MM.1S (cell line): ENCODE measurements at regions not wholly inside any gene's neighbourhood (a gene's known extent, or its start where the extent isn't known, plus 50 kb on each side); places are given as distances from the start of the nearest gene placed in this dataset.

Experiments used
- DNase-seq: peaks from one replicate; pipeline ENCODE4 v3.0.0-alpha.2; 2015
- H2AFZ ChIP-seq: fragments of 300-600 bp; sonication (generic); 2 replicates; pipeline ENCODE4 v1.6.0; 2016; ENCODE audit warnings: antibody characterized with exemption, low read length
- H3F3A ChIP-seq: fragments of 300-600 bp; sonication (generic); 2 replicates; pipeline ENCODE4 v1.6.1; 2016; ENCODE audit warnings: mild to moderate bottlenecking, antibody characterized with exemption, low read length, moderate library complexity, mixed read lengths; ENCODE audit not compliant: insufficient read depth
- H3K27ac ChIP-seq: fragments of 300-600 bp; sonication (generic); 2 replicates; pipeline ENCODE4 v1.5.1; 2016; ENCODE audit warnings: mild to moderate bottlenecking, low read length
- H3K27me3 ChIP-seq: fragments of 300-600 bp; sonication (generic); replicated peaks from 2 replicates; pipeline ENCODE4 v1.6.0; 2016; ENCODE audit warnings: low read length; ENCODE audit not compliant: insufficient read depth
- H3K36me3 ChIP-seq: fragments of 300-600 bp; sonication (generic); replicated peaks from 2 replicates; pipeline ENCODE4 v1.6.1; 2016; ENCODE audit warnings: mild to moderate bottlenecking, low read length, mixed read lengths; ENCODE audit not compliant: insufficient read depth
- H3K4me1 ChIP-seq: fragments of 300-600 bp; sonication (generic); 2 replicates; pipeline ENCODE4 v1.6.1; 2016; ENCODE audit warnings: low read length, mixed read lengths
- H3K4me2 ChIP-seq: fragments of 300-600 bp; sonication (generic); 2 replicates; pipeline ENCODE4 v1.6.0; 2016; ENCODE audit warnings: low read depth, low read length
- H3K4me3 ChIP-seq: fragments of 300-600 bp; sonication (generic); 2 replicates; pipeline ENCODE4 v1.5.1; 2016; ENCODE audit warnings: low read length, mixed read lengths
- H3K79me2 ChIP-seq: fragments of 300-600 bp; sonication (generic); 2 replicates; pipeline ENCODE4 v1.6.1; 2016; ENCODE audit warnings: mixed run types, low read length, mixed read lengths
- H3K9ac ChIP-seq: fragments of 300-600 bp; sonication (generic); 2 replicates; pipeline ENCODE4 v1.6.1; 2016; ENCODE audit warnings: low read length, mixed read lengths
- H3K9me2 ChIP-seq: fragments of 300-600 bp; sonication (generic); replicated peaks from 2 replicates; pipeline ENCODE4 v1.6.1; 2016; ENCODE audit warnings: mild to moderate bottlenecking, low read length, mixed read lengths; ENCODE audit not compliant: insufficient read depth
- H3K9me3 ChIP-seq: fragments of 300-600 bp; sonication (generic); replicated peaks from 2 replicates; pipeline ENCODE4 v1.6.1; 2016; ENCODE audit warnings: mild to moderate bottlenecking, low read length, mixed read lengths; ENCODE audit not compliant: insufficient read depth
- H4K20me1 ChIP-seq: fragments of 300-600 bp; sonication (generic); 2 replicates; pipeline ENCODE4 v1.6.1; 2016; ENCODE audit warnings: mild to moderate bottlenecking, low read length, moderate library complexity, mixed read lengths; ENCODE audit not compliant: insufficient read depth
- EZH2 ChIP-seq: fragments of 300-600 bp; sonication (generic); optimal IDR thresholded peaks from 2 replicates; pipeline ENCODE3; 2017; ENCODE audit warnings: low read depth, mild to moderate bottlenecking, antibody characterized with exemption, low read length, mixed read lengths
- EZH2phosphoT487 ChIP-seq: fragments of 300-600 bp; sonication (generic); IDR thresholded peaks from 2 replicates; pipeline ENCODE4 v1.6.1; 2018; ENCODE audit warnings: antibody characterized with exemption, low read length
- TF ChIP-seq, protein P1 (sequence below): fragments of 300-600 bp; sonication (generic); IDR thresholded peaks from 2 replicates; pipeline ENCODE4 v1.5.1; 2016; ENCODE audit warnings: antibody characterized with exemption, low read length, mixed read lengths

DNA sequence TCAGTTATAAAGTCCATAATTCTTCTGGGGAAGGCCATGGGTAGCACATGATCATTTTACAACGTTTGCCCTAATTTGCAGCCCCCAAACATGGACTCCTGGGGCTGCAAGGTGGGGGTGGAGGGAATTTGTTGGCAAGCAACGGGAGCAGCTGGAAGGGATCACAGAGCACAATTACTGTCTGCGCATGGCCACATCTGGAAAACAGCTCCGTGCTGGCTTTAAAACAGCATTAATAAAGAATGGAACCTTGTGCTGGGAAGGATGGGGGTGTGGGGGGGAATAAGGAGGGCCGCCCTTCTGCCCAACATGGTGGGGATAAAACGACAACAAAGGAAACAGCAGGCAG lies 60.9 kb upstream of the SLC14A2 start:
- Histone ChIP-seq H3K36me3 (no peaks in the 10 kb centered on the region), H2AFZ (no peak overlapping the region), H3K79me2 (no peaks in the 10 kb centered on the region), H3K4me2 (no peak overlapping the region), H4K20me1 (no peaks in the 10 kb centered on the region), H3K9me2 (no peaks in the 10 kb centered on the region), H3K4me1 (no peaks in the 10 kb centered on the region), H3K4me3 (no peak overlapping the region), H3F3A (no peaks in the 10 kb centered on the region), H3K27me3 (no peaks in the 10 kb centered on the region), H3K27ac (no peak overlapping the region), H3K9ac (no peak overlapping the region), H3K9me3 (no peaks in the 10 kb centered on the region)
- no peak for DNase-seq
- no peak for TF ChIP-seq EZH2
- no peak for TF ChIP-seq EZH2phosphoT487
- TF ChIP-seq, protein P1, sequence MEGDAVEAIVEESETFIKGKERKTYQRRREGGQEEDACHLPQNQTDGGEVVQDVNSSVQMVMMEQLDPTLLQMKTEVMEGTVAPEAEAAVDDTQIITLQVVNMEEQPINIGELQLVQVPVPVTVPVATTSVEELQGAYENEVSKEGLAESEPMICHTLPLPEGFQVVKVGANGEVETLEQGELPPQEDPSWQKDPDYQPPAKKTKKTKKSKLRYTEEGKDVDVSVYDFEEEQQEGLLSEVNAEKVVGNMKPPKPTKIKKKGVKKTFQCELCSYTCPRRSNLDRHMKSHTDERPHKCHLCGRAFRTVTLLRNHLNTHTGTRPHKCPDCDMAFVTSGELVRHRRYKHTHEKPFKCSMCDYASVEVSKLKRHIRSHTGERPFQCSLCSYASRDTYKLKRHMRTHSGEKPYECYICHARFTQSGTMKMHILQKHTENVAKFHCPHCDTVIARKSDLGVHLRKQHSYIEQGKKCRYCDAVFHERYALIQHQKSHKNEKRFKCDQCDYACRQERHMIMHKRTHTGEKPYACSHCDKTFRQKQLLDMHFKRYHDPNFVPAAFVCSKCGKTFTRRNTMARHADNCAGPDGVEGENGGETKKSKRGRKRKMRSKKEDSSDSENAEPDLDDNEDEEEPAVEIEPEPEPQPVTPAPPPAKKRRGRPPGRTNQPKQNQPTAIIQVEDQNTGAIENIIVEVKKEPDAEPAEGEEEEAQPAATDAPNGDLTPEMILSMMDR: no peak

DNA sequence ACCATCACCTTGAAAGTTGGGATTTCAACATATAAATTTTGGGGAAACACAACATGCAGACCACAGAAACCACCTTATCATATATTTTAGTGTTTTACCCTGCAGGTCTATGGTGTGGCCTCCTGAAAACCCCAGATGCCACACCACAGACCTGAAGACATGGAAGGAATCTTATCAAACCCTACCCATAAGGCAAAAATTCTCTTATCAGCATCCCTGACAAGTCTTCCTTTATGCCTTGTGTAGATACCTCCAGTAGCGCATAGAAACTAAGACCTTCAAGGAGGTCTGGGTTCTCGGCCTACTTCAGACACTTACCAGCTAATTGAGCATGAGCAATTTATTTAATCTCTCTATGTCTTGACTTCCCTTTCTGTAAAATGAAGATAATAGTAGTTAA lies 59.1 kb upstream of the SLC14A2 start:
- TF ChIP-seq, protein P1: no peak
- TF ChIP-seq EZH2phosphoT487 (no peak), EZH2 (no peak)
- Histone ChIP-seq H3K79me2 (no peaks in the 10 kb centered on the region), H3K27ac (no peak overlapping the region), H3K27me3 (no peaks in the 10 kb centered on the region), H3K9me3 (no peaks in the 10 kb centered on the region), H3K9ac (no peak overlapping the region), H3K36me3 (no peaks in the 10 kb centered on the region), H3K4me1 (no peaks in the 10 kb centered on the region), H3K4me3 (no peak overlapping the region), H3F3A (no peaks in the 10 kb centered on the region), H2AFZ (no peak overlapping the region), H3K9me2 (no peaks in the 10 kb centered on the region), H3K4me2 (no peak overlapping the region), H4K20me1 (no peaks in the 10 kb centered on the region)
- no peak for DNase-seq

DNA sequence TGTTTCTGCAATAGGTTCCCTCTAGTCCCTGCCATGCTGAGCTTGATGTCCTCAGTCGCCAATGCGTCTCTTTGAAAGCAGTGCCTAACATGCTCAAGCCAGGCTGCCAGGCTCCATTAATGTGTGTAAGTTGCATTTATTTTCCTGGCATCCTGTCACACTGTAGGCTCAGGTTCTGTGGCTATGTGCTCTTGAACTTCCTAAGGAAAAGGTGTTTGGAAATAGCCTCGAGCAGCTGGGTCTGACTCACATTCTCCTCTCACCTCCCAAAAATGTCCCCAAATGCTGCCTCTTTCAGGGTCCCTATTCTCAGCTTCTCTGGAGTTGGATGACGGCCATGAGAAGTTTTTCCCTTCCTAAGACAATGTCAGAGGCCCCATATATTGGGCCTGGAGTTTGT lies 58.0 kb upstream of the SLC14A2 start:
- Histone ChIP-seq H3K4me2 (no peak overlapping the region), H3K79me2 (no peaks in the 10 kb centered on the region), H3F3A (no peaks in the 10 kb centered on the region), H4K20me1 (no peaks in the 10 kb centered on the region), H3K9me2 (no peaks in the 10 kb centered on the region), H3K9me3 (no peaks in the 10 kb centered on the region), H2AFZ (no peak overlapping the region), H3K4me3 (no peak overlapping the region), H3K4me1 (no peaks in the 10 kb centered on the region), H3K27me3 (no peaks in the 10 kb centered on the region), H3K9ac (no peak overlapping the region), H3K36me3 (no peaks in the 10 kb centered on the region), H3K27ac (no peak overlapping the region)
- no peak for DNase-seq
- no peak for TF ChIP-seq EZH2
- TF ChIP-seq, protein P1: no peak
- no peak for TF ChIP-seq EZH2phosphoT487
